ENCODE measurements at regions not wholly inside any gene's neighbourhood (a gene's known extent, or its start where the extent isn't known, plus 50 kb on each side); places are given as distances from the start of the nearest gene placed in this dataset.

GRCh38 chr6:105886066-105886813, 199.9 kb upstream of the PRDM1 start:
- H3K27me3 ChIP-seq (ENCODE audit: control insufficient read depth, insufficient read depth, low read length): no peaks in the 10 kb centered on the region
- H3K4me2 ChIP-seq (ENCODE audit: low read length): no peak overlapping the region
- H3K4me1 ChIP-seq (ENCODE audit: control insufficient read depth, insufficient read depth, low read length): peaks cover 3% of the 10 kb centered on the region
- no peak overlapping the region for H3K9ac ChIP-seq (ENCODE audit: low read depth, low read length)
- no peaks in the 10 kb centered on the region for H3K36me3 ChIP-seq (ENCODE audit: insufficient read depth, low read length)
- H3K9me3 ChIP-seq (replicated peaks; ENCODE audit: low read length): no peaks in the 10 kb centered on the region
- H3K4me3 ChIP-seq (ENCODE audit: low read length): no peak overlapping the region

- no peaks in the 10 kb centered on the region for H3K9me3 ChIP-seq (replicated peaks; ENCODE audit: low read length)
Measured at GRCh38 chr6:105884426-105884825, 201.7 kb upstream of the PRDM1 start.

GRCh38 chr6:105884011-105884410, 202.1 kb upstream of the PRDM1 start:
- Histone ChIP-seq H3K27me3 (ENCODE audit: control insufficient read depth, insufficient read depth, low read length) (no peaks in the 10 kb centered on the region), H3K9ac (ENCODE audit: low read depth, low read length) (no peak overlapping the region), H3K36me3 (ENCODE audit: insufficient read depth, low read length) (no peaks in the 10 kb centered on the region), H3K4me3 (ENCODE audit: low read length) (no peak overlapping the region), H3K4me1 (ENCODE audit: control insufficient read depth, insufficient read depth, low read length) (no peaks in the 10 kb centered on the region), H3K9me3 (replicated peaks; ENCODE audit: low read length) (no peaks in the 10 kb centered on the region), H3K4me2 (ENCODE audit: low read length) (no peak overlapping the region)

More at GRCh38 chr6:105884426-105884825, 201.7 kb upstream of the PRDM1 start:
- H3K27me3 ChIP-seq (ENCODE audit: control insufficient read depth, insufficient read depth, low read length): no peaks in the 10 kb centered on the region
- no peak overlapping the region for H3K9ac ChIP-seq (ENCODE audit: low read depth, low read length)
- no peaks in the 10 kb centered on the region for H3K4me1 ChIP-seq (ENCODE audit: control insufficient read depth, insufficient read depth, low read length)
- H3K4me3 ChIP-seq (ENCODE audit: low read length): no peak overlapping the region
- H3K4me2 ChIP-seq (ENCODE audit: low read length): no peak overlapping the region
- no peaks in the 10 kb centered on the region for H3K36me3 ChIP-seq (ENCODE audit: insufficient read depth, low read length)

GRCh38 chr6:105882828-105883227, 203.3 kb upstream of the PRDM1 start:
- H3K4me1 ChIP-seq (ENCODE audit: control insufficient read depth, insufficient read depth, low read length): no peaks in the 10 kb centered on the region
- no peak overlapping the region for H3K4me3 ChIP-seq (ENCODE audit: low read length)
- H3K9ac ChIP-seq (ENCODE audit: low read depth, low read length): no peak overlapping the region

GRCh38 chr6:105882121-105882803, 203.9 kb upstream of the PRDM1 start:
- H3K4me2 ChIP-seq (ENCODE audit: low read length): no peak overlapping the region
- no peaks in the 10 kb centered on the region for H3K4me1 ChIP-seq (ENCODE audit: control insufficient read depth, insufficient read depth, low read length)
- H3K36me3 ChIP-seq (ENCODE audit: insufficient read depth, low read length): no peaks in the 10 kb centered on the region
- no peaks in the 10 kb centered on the region for H3K27me3 ChIP-seq (ENCODE audit: control insufficient read depth, insufficient read depth, low read length)
- H3K9me3 ChIP-seq (replicated peaks; ENCODE audit: low read length): no peaks in the 10 kb centered on the region
- no peak overlapping the region for H3K9ac ChIP-seq (ENCODE audit: low read depth, low read length)
- no peak overlapping the region for H3K4me3 ChIP-seq (ENCODE audit: low read length)

More at GRCh38 chr6:105882828-105883227, 203.3 kb upstream of the PRDM1 start:
- Histone ChIP-seq H3K36me3 (ENCODE audit: insufficient read depth, low read length) (no peaks in the 10 kb centered on the region), H3K27me3 (ENCODE audit: control insufficient read depth, insufficient read depth, low read length) (no peaks in the 10 kb centered on the region), H3K4me2 (ENCODE audit: low read length) (no peak overlapping the region), H3K9me3 (replicated peaks; ENCODE audit: low read length) (no peaks in the 10 kb centered on the region)

- no peaks in the 10 kb centered on the region for H3K36me3 ChIP-seq (ENCODE audit: insufficient read depth, low read length)
- H3K4me3 ChIP-seq (ENCODE audit: low read length): no peak overlapping the region
- H3K9ac ChIP-seq (ENCODE audit: low read depth, low read length): no peak overlapping the region
- H3K27me3 ChIP-seq (ENCODE audit: control insufficient read depth, insufficient read depth, low read length): no peaks in the 10 kb centered on the region
- H3K9me3 ChIP-seq (replicated peaks; ENCODE audit: low read length): no peaks in the 10 kb centered on the region
- H3K4me2 ChIP-seq (ENCODE audit: low read length): no peak overlapping the region
- no peaks in the 10 kb centered on the region for H3K4me1 ChIP-seq (ENCODE audit: control insufficient read depth, insufficient read depth, low read length)
Measured at GRCh38 chr6:105881608-105882007, 204.5 kb upstream of the PRDM1 start.

- Histone ChIP-seq H3K4me2 (ENCODE audit: low read length) (no peak overlapping the region), H3K4me1 (ENCODE audit: control insufficient read depth, insufficient read depth, low read length) (no peaks in the 10 kb centered on the region), H3K27me3 (ENCODE audit: control insufficient read depth, insufficient read depth, low read length) (no peaks in the 10 kb centered on the region), H3K9me3 (replicated peaks; ENCODE audit: low read length) (no peaks in the 10 kb centered on the region), H3K36me3 (ENCODE audit: insufficient read depth, low read length) (no peaks in the 10 kb centered on the region), H3K9ac (ENCODE audit: low read depth, low read length) (no peak overlapping the region), H3K4me3 (ENCODE audit: low read length) (no peak overlapping the region)
Measured at GRCh38 chr6:105880030-105880492, 206.1 kb upstream of the PRDM1 start.

- Histone ChIP-seq H3K36me3 (ENCODE audit: insufficient read depth, low read length) (no peaks in the 10 kb centered on the region), H3K4me2 (ENCODE audit: low read length) (no peak overlapping the region), H3K4me1 (ENCODE audit: control insufficient read depth, insufficient read depth, low read length) (no peaks in the 10 kb centered on the region), H3K9ac (ENCODE audit: low read depth, low read length) (no peak overlapping the region), H3K27me3 (ENCODE audit: control insufficient read depth, insufficient read depth, low read length) (no peaks in the 10 kb centered on the region), H3K4me3 (ENCODE audit: low read length) (no peak overlapping the region), H3K9me3 (replicated peaks; ENCODE audit: low read length) (no peaks in the 10 kb centered on the region)
Measured at GRCh38 chr6:105879146-105879545, 207.0 kb upstream of the PRDM1 start.

GRCh38 chr6:105875974-105876640, 210.0 kb upstream of the PRDM1 start:
- no peaks in the 10 kb centered on the region for H3K9me3 ChIP-seq (replicated peaks; ENCODE audit: low read length)
- H3K9ac ChIP-seq (ENCODE audit: low read depth, low read length): no peak overlapping the region
- H3K4me3 ChIP-seq (ENCODE audit: low read length): no peak overlapping the region
- no peaks in the 10 kb centered on the region for H3K4me1 ChIP-seq (ENCODE audit: control insufficient read depth, insufficient read depth, low read length)
- H3K27me3 ChIP-seq (ENCODE audit: control insufficient read depth, insufficient read depth, low read length): no peaks in the 10 kb centered on the region
- H3K4me2 ChIP-seq (ENCODE audit: low read length): no peak overlapping the region
- no peaks in the 10 kb centered on the region for H3K36me3 ChIP-seq (ENCODE audit: insufficient read depth, low read length)

GRCh38 chr6:105874835-105875626, 211.1 kb upstream of the PRDM1 start:
- no peak overlapping the region for H3K4me2 ChIP-seq (ENCODE audit: low read length)
- no peak overlapping the region for H3K4me3 ChIP-seq (ENCODE audit: low read length)
- H3K27me3 ChIP-seq (ENCODE audit: control insufficient read depth, insufficient read depth, low read length): no peaks in the 10 kb centered on the region
- no peaks in the 10 kb centered on the region for H3K36me3 ChIP-seq (ENCODE audit: insufficient read depth, low read length)
- H3K4me1 ChIP-seq (ENCODE audit: control insufficient read depth, insufficient read depth, low read length): no peaks in the 10 kb centered on the region
- H3K9me3 ChIP-seq (replicated peaks; ENCODE audit: low read length): no peaks in the 10 kb centered on the region
- H3K9ac ChIP-seq (ENCODE audit: low read depth, low read length): no peak overlapping the region

- Histone ChIP-seq H3K4me3 (ENCODE audit: low read length) (no peak overlapping the region), H3K9ac (ENCODE audit: low read depth, low read length) (no peak overlapping the region), H3K4me1 (ENCODE audit: control insufficient read depth, insufficient read depth, low read length) (no peaks in the 10 kb centered on the region), H3K27me3 (ENCODE audit: control insufficient read depth, insufficient read depth, low read length) (no peaks in the 10 kb centered on the region), H3K9me3 (replicated peaks; ENCODE audit: low read length) (no peaks in the 10 kb centered on the region), H3K36me3 (ENCODE audit: insufficient read depth, low read length) (no peaks in the 10 kb centered on the region), H3K4me2 (ENCODE audit: low read length) (no peak overlapping the region)
Measured at GRCh38 chr6:105873799-105874198, 212.3 kb upstream of the PRDM1 start.

All from skeletal muscle satellite cell (primary cell).